GM18502 (cell line): ENCODE measurements at regions not wholly inside any gene's neighbourhood (a gene's known extent, or its start where the extent isn't known, plus 50 kb on each side); places are given as distances from the start of the nearest gene placed in this dataset.

Source experiments
- ATAC-seq: cut with Tn5 transposase; IDR thresholded peaks from one replicate; pipeline ENCODE4 v1.9.1; 2021; ENCODE audit warnings: mild to moderate bottlenecking; ENCODE audit not compliant: unreplicated experiment, poor library complexity

DNA sequence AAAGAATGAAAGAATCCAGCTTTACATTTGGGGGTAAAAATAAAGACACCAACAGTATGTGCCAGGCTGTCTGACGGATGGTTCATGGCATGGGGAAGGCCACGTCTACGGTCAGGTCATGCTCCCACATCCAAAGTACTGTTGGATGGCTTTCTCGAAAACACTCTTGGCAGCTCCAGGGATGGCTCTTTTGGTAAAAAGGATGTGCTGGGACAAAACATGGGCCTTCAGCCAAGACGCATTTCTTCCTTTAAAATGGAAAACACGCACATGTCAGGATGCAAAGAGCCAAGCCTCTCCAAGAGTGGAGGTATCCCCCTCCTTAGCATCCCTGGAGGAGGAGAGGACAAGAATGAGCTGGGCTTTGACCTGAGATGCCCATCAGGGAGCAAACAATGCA lies 376.5 kb upstream of the KLHL29 start:
- ATAC-seq: no peak

DNA sequence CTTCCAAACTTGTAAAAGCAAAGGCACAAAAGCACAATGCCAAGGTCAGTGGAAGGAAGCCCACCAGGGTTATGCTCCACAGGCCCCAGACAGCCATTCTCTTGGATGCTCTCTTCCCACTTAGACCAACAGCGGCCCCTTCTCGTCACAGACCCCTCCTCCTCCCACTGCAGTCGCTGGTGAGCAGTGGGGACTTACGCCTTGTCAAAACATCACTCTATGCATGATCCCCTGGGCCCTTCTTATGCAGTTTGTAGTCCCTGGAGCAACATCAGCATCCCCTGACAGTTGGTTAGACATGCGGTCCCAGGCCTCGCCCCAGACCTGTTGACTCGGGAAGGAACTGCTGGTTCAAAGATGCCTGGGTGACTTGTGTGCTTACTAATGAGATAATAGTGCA lies 376.0 kb upstream of the KLHL29 start:
- no peak for ATAC-seq

DNA sequence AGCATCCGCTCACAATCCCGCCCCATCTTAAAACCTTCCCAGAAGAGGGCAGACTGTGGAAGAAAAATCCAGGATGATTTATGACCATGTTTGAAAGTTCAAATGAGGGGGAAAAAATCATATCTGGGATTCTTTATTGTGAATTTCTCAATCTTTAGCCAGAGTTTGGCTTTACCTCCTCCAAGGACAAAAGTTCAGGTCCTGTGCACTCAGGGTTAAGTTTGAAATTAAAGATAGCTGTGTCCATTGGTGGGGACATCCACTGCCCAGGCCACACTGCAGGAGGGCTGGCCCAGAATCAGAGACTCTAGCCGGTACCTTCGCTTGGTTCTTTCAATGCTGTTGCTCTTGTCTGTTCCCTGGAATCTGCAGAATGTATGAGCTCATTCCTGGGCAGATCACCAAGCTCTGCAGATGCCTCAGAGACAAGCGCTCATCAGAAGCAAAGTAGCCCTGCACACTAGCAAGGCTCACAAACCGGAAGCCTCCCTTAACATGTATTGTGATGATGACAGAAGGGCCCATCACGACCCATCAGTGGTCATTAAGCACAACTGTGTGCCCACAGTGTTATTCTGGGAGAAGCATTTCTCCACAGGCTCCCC lies 375.3 kb upstream of the KLHL29 start:
- no peak for ATAC-seq

DNA sequence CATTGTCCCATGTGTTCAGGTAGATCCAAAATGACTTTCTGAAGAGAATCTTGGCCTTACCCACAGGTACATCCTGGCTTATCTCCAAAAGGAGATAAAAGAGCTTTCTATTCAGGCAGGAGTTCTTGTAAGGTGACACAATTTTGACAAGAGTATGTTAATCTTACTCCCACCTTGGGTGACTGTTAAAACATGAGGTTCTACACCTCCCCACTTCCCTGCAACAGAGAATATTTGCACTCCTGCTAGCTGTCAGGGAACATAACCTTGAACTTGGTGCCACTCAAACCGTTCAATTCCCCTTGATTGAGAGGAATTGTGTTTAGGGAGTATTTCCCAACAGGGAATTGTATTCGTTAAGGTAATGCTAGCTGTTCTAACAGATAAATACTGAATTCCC lies 372.5 kb upstream of the KLHL29 start:
- no peak for ATAC-seq

DNA sequence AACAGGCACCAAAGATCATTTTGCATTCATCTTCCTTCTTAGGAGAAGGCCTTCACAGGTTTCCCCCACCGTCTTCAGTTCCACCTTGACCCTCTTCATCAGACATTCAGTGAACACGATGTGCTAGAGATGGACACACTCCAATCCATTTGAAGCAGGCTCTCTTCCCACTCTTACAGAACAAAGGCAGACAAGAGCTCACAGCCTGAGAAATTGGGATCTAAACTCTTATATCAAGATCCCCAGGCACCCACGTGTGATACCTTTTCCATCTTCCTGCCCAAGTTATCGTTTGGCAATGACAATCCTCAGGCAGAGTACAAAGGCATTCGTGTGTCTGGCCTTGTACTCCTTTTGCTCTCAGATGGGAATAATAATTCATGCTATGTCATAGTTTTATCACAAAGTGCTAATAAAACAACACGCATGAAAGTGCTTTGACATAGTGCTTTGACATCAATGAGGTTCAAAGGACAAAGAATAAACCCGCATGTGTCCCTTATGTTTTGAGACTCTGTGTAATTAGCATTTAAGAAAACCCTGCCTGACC lies 369.3 kb upstream of the KLHL29 start:
- ATAC-seq: no peak

DNA sequence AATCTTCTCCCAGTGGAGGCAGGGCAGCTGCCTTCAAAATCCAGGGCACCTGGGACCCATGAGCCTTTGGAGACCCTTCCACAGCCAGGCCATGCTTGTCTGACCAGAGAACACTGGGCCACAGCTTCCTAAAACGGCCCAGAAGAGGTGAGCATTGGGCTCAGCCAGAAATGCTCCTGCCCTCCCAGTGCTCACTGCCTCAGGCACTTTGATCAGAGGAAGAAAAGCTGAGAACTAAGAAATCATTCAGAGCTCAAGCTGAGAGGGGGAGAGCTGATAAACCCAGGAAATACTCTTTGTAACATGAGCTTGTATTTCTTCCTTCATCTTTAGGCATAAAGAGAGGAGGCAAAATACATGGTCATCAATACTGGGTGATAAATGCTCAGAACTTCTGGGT lies 365.5 kb upstream of the KLHL29 start:
- ATAC-seq: no peak

DNA sequence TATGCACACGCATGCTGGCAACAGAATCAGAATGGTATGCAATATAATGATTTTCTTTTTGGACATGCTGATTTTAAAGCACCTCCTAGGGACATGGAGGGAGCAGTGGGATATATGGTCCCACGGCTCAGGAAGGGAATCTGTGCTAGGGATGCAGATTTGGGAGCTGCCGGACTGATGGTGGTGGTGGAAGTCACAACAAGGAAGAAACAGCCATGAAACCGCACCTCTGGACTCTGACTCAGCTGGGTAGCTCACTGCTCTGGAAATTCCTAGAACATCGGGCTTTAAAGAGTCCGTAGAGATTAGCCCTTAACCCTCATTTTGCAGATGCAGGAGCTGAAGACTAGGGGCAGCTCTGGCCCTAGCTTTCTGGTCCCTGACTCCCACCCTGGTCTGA lies 364.3 kb upstream of the KLHL29 start:
- no peak for ATAC-seq

DNA sequence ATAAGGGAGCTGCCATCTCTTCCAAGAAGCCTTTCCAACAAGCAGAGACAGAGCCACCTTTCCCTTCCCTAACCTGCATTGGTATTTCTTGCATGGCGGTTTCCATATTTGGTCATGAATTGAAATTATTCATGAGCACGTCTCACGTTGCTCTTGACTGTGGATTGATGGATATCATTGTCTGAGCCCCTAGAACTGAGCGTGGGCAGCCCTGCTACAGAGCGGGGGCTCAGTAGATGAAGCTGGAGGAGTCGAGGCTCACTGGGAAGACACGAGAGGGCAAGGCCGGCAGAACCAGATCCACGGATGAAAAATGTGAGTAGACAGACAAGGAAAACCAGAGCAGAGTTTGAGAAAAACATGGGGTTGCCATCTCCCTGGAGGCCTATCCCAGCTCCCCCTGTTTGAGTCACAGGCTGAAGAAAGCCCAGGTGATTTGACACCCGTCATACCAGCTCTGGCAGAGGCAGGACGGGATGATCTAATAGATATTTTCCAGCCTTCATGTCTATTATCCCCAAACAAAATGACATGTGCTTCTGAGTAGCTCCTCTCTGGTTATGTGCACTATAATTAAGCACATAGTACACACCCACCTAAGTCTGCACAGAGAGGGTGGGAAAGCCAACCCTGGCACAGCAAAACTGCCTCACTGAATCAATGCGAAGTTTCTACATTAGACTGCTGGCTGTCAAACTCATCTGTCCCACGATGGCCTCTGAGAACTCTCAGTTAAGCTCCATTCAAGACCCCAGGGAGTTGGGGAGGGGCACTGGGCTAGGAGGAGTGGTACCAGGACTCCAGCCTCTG lies 363.5 kb upstream of the KLHL29 start:
- no peak for ATAC-seq

DNA sequence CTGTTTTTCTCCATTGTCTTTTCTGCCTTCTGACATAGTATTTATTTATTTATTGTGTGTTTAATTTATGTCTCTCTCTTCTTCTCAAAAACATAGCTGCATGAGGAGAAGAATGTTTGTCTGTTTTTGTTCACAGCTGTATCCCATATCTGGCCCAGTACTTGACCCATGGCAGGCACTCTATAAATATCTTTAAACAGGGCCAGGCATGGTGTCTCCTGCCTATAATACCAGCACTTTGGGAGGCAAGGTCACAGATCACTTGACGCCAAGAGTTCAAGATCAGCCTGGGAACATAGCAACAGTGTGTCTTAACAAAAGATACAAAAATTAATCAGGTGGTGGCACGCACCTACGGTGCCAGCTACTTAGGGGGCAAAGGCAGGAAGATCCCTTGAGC lies 361.3 kb upstream of the KLHL29 start:
- no peak for ATAC-seq

DNA sequence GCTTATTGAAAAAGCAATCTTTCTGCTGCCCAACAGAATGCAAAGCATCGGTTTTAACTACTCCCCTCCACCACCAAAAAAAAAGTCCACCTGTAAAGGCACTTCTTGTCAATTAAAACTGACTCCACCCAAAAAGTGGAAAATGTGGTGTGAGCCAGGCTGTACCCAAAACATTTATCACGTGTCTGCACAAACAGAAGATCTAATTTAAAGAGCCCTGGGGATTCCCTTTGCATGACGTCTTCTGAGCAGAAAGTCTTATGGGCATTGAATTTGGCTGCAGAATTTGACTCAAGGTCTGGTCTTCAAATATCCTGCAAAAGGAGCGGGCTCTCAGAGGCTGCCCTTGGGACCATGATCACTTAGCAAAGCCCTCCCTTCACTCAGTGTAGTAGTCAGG lies 358.3 kb upstream of the KLHL29 start:
- no peak for ATAC-seq

DNA sequence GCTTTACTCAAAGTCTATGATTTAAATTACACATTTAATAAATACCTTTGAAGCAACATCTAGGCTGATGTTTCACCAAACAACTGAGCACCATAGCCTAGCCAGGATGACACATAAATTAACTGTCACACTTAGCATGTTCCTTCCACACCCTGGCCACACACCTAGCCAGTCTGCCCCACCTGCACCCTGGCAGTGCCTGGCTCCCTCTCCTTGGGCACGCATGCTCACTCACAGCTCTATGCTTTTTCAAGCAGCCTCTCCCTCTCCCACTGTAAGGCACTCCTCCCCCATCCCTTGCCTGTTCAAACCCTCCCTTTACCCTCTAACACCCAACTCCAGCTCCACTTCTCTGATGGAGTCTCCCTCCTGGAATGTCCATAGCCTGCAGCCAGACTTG lies 357.6 kb upstream of the KLHL29 start:
- no peak for ATAC-seq

DNA sequence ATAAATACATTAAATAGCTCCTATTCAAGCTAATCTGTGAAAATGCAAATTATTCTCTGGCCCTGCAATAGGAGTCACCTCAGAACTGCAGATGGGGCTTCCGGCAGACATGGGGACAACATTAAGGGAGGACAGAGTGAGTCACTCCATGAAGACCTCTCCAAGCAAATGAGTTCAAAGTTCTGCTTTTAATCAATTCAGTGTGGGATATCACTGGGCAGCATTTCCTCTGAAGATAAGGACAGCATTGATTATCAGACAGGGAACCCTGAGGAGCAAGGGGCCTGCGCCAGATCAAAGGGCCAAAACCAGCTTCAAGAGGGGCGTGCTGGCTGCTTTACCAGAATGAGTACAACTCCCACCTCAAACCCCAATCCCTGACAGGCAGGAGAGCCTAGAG lies 356.9 kb upstream of the KLHL29 start:
- ATAC-seq: no peak

DNA sequence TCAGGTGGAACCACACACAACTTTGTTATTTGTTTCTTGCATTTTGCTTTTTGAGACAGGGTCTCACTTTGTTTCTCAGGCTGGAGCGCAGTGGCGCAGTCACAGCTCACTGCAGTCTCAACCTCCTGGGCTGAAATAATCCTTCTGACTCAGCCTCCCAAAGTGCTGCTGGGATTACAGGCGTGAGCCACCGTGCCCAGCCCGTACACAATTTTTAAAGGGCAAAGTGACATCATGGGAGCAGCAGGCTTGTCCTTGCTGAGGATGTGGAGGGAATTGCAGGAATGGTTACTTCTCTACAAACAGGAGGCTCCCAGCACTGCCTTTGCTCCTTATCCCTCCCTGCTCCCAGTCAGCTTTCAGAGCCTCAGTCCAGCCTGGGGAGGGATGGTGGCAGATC lies 355.9 kb upstream of the KLHL29 start:
- no peak for ATAC-seq

DNA sequence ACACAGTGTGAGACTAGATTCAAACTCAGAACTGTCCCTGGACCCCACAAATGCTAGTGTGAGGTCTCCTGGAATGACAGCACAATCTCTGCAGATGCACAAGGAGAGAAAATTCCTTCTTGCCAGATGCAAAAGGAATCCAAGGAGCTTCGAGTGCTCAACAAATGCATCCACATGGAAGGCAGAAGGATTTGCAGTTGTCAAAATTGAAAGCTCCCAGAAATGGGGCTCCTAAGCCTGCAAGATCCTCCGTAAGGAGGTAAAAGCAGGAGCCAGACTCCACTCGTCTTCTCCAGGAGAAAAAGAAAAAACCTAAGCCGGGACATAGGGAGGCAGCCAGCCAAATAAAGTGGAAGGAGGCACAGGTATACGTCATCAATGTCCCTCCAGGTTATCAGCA lies 355.0 kb upstream of the KLHL29 start:
- ATAC-seq: no peak

DNA sequence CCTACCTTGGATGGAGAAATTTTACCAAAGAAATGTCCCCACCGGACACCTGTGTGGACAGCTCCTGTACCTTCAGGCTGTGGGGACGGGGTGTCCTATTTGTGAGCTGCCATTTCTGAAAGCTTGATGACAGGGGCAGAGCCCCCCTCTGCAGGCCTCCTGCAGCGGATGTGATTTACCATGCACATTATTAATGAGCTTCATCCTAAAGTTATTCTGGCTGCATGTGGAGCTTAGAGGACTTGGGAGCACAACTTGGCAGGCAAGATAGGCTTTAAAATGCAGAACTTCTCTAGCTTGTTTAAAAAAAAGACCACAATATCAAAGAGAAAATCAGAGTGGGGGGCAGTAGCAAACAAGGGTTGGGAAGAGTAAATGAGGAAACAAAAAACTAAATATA lies 350.0 kb upstream of the KLHL29 start:
- ATAC-seq: no peak

DNA sequence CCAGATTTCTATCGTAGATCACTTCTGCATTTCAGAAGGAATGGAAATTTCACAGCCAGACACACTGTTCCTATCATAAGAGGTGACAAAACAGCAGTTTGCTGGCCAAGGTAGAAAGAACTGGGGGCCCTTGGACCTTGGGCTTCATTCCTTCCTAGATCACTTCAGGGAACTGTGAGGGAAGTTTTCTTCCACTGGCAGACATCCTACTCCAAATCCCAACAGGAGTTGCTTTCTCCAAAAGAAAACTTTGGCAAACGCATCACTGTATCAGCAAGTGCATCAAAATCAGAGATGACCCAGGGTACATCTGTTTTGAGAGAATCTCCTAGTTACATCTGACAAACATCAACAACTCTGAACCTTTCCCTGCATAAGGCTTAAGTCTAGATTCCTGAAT lies 348.4 kb upstream of the KLHL29 start:
- no peak for ATAC-seq

DNA sequence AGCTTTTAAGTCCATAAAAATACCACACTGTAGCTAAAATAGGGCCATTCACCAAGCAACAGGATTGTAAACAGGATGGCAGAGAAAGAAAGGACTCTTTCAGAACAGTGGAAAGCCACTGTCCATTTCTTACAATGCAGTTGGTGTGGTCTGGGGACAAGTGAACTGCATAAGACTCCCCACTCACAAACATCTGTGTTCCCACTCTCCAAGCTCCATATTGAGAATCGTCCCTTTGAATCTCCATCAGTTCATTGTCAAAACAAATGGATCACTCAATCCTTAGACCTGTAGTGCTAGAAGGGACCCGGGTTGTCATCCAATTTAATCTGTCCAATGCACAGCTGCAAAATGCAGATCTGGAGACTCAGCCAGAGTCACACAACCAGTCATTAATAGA lies 347.4 kb upstream of the KLHL29 start:
- no peak for ATAC-seq

DNA sequence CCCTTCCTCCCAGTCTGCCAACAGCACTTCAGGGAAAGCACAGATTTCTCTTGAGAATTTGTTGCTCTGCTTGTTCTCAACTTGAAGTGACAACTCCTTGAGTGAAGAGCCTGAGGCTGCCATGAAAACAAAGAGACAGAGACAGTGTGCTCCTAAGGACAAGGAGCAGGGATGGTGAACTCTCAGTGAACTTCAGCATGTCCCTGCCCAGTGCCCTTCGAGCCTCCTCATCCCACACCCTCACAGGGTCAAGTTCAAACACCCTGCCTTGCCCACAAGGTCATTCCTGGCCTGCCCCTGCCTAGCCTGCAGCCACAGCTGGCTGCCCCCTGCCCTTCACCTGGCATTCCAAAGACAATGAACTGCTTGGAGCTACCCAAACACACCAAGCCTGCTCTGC lies 343.5 kb upstream of the KLHL29 start:
- no peak for ATAC-seq

DNA sequence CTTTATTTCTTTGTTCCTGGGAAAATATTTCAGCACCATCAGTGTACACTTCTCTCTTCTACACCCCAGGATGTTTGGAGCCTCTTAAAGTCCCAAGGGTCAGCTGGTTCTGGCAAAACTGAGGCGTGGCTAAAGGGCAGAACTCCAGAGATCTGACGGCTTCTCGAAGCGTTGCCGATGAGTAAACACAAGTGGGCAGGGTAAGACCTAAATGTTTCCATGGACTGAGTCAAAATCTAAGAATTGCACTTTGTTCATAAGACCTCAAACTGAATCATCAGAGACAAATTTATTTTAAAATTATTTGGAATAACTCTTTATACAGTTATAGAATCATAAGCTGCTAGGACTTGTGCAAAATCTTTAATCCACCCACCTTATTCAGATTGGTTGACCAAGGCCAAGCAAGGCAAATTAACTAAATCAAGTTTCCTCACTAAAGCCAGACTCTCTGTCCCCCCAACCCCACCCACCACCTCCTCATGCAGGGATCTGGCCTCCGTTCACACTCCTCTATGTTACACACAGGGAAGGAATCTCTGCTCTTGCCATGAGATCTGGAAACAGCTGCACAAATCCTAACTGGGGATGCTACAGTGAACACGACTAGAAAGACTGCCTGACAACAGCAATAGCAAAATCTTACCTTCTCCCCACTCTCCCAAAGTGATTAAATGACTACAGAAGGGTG lies 342.6 kb upstream of the KLHL29 start:
- ATAC-seq: no peak

DNA sequence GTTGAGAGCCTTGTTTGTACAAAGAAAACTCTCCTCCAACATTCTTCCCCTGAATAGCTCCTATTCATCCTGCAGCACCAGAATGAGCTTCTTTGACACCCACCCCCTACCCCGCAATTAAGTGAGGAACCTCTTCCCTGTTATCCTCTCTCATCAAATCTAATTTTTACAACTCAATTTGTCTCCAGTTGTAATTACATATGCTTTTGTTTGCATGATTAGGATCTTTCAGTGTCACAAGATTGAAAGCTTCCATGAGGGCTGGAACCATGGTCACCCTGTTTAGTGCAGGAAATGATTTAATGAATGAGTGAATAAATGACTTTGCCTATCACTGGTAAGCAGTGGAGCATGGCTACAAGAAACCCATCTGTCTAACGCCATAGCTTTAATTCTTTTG lies 334.6 kb upstream of the KLHL29 start:
- no peak for ATAC-seq

DNA sequence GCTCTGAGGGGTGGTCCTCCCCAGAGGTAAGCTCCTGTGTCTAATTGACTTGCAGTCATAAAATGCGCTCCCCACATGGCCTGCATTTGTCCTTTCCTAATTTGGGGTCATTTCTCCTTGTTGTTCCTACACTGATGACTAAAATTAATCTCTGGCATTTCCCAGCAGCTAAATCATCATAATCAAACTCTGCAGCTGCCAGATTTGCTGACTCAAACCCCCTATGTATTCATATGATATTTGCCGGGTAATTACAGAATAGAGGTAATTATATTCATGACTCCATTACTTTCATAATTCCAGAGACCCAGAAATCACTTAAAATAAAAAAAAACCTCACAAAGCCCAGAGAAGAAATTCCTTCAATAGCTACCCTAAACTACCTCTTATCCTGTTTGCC lies 331.4 kb upstream of the KLHL29 start:
- no peak for ATAC-seq
